B cell (primary cell): ENCODE measurements at regions not wholly inside any gene's neighbourhood (a gene's known extent, or its start where the extent isn't known, plus 50 kb on each side); places are given as distances from the start of the nearest gene placed in this dataset.

ENCODE experiments used
- ATAC-seq: fragments of 200-7000 bp; cut with Tn5 transposase; one replicate; pipeline ENCODE4 v1.10.0; 2021; ENCODE audit warnings: low read depth, mild to moderate bottlenecking, moderate number of reproducible peaks, moderate library complexity
- CTCF ChIA-PET: fragments of 350-600 bp; sonication (Branson Sonifier 250); formaldehyde crosslinking; loops from one replicate; lab custom pipeline; 2021; ENCODE audit warnings: antibody characterized with exemption, inconsistent platforms; lab: Charles Lee
- POLR2A ChIA-PET: fragments of 350-600 bp; sonication (Branson Sonifier 250); formaldehyde crosslinking; loops from one replicate; lab custom pipeline; 2021; ENCODE audit warnings: antibody characterized with exemption; lab: Charles Lee
- DNase-seq: peaks from one replicate; pipeline ENCODE4 v3.0.0; 2013
- H2AFZ ChIP-seq: 2 replicates; pipeline ENCODE4 v1.6.1; 2012; ENCODE audit warnings: mild to moderate bottlenecking, low read depth, low read length; ENCODE audit not compliant: insufficient read depth, poor library complexity, severe bottlenecking
- H3K27ac ChIP-seq, 2 donors: 1 replicate in 1 of 2; 2 replicates in 1 of 2; pipeline ENCODE4 v1.5.1; 2012 to 2013; ENCODE audit warnings: low read length in 2 of 2, mild to moderate bottlenecking in 2 of 2, moderate library complexity in 1 of 2
- H3K27me3 ChIP-seq, 4 experiments: fragments of 200-600 bp in 1 of 4; sonication (generic) in 1 of 4; replicated peaks in 1 of 4; 1 replicate in 2 of 4; 2 replicates in 2 of 4; pipeline versions ENCODE4 v1.6.1 to v1.7.0; 2013 to 2016; ENCODE audit warnings: low read length in 3 of 4, mild to moderate bottlenecking in 2 of 4, mixed read lengths in 1 of 4, moderate library complexity in 1 of 4; ENCODE audit not compliant: insufficient read depth in 4 of 4, control insufficient read depth in 3 of 4; ENCODE audit errors: control extremely low read depth in 1 of 4
- H3K36me3 ChIP-seq, 2 experiments: replicated peaks in 1 of 2; 1 replicate in 1 of 2; 2 replicates in 1 of 2; pipeline versions ENCODE4 v1.6.1 to v1.7.1; 2013; ENCODE audit warnings: low read length in 1 of 2; ENCODE audit not compliant: insufficient read depth in 2 of 2, control insufficient read depth in 1 of 2; ENCODE audit errors: control extremely low read depth in 1 of 2, extremely low read depth in 1 of 2
- H3K4me1 ChIP-seq, 2 donors: fragments of 200-600 bp in 1 of 2; sonication (generic) in 1 of 2; 1 replicate in 1 of 2; 2 replicates in 1 of 2; pipeline versions ENCODE4 v1.5.1 to v1.6.1; 2013 to 2017; ENCODE audit warnings: low read length in 2 of 2; ENCODE audit not compliant: control insufficient read depth in 2 of 2, insufficient read depth in 2 of 2
- H3K4me2 ChIP-seq: replicated peaks from 2 replicates; pipeline ENCODE3; 2012; ENCODE audit warnings: mild to moderate bottlenecking, low read depth, low read length; ENCODE audit not compliant: poor library complexity, severe bottlenecking
- H3K4me3 ChIP-seq, 5 experiments: fragments of 200-600 bp in 1 of 5; sonication (generic) in 1 of 5; 1 replicate in 3 of 5; 2 replicates in 2 of 5; pipeline versions ENCODE4 v1.5.1 to v1.7.0; 2011 to 2016; ENCODE audit warnings: low read length in 4 of 5, mild to moderate bottlenecking in 4 of 5, low read depth in 2 of 5, control low read depth in 1 of 5, moderate library complexity in 1 of 5; ENCODE audit not compliant: insufficient read depth in 1 of 5; ENCODE audit errors: control extremely low read depth in 1 of 5, extremely low read depth in 1 of 5
- H3K79me2 ChIP-seq: fragments of 200-600 bp; sonication (generic); one replicate; pipeline ENCODE4 v1.6.0; 2016; ENCODE audit warnings: low read length; ENCODE audit not compliant: control insufficient read depth, insufficient read depth
- H3K9ac ChIP-seq: fragments of 200-600 bp; sonication (generic); 2 replicates; pipeline ENCODE4 v1.6.1; 2017; ENCODE audit warnings: mild to moderate bottlenecking, low read length, moderate library complexity
- H3K9me3 ChIP-seq, 3 donors: one replicate each; pipeline versions ENCODE4 v1.6.1 to v1.7.1; 2013; ENCODE audit warnings: low read length in 2 of 3; ENCODE audit not compliant: control insufficient read depth in 2 of 3, insufficient read depth in 1 of 3; ENCODE audit errors: control extremely low read depth in 1 of 3
- H4K20me1 ChIP-seq: 2 replicates; pipeline ENCODE4 v1.6.0; 2012; ENCODE audit warnings: mild to moderate bottlenecking, low read length; ENCODE audit not compliant: insufficient read depth, control insufficient read depth, poor library complexity, severe bottlenecking
- H3K27ac Mint-ChIP-seq: one replicate; pipeline ENCODE4 v1.8.0; 2021; ENCODE audit warnings: mixed read lengths
- H3K27me3 Mint-ChIP-seq: one replicate; pipeline ENCODE4 v1.8.0; 2021; ENCODE audit warnings: mixed read lengths
- H3K4me1 Mint-ChIP-seq: one replicate; pipeline ENCODE4 v1.8.0; 2021; ENCODE audit warnings: mixed read lengths
- H3K4me3 Mint-ChIP-seq: one replicate; pipeline ENCODE4 v1.8.0; 2021; ENCODE audit warnings: mixed read lengths
- H3K9me3 Mint-ChIP-seq: one replicate; pipeline ENCODE4 v1.8.0; 2022; ENCODE audit warnings: mixed read lengths; ENCODE audit not compliant: insufficient read depth
- EZH2 ChIP-seq: IDR thresholded peaks from 2 replicates; pipeline ENCODE4 v1.6.1; 2012; ENCODE audit warnings: borderline replicate concordance, low read depth, mild to moderate bottlenecking, moderate library complexity, low read length; ENCODE audit not compliant: insufficient read depth, poor library complexity, severe bottlenecking
- WGBS: methylation state at CpG from one replicate; pipeline ENCODE4 v1.1.5; 2013; ENCODE audit warnings: missing lambda C conversion rate; ENCODE audit not compliant: insufficient coverage; 5-methylcytosine and 5-hydroxymethylcytosine counted together
- intact Hi-C: fragments of 100-400 bp; cut with micrococcal nuclease; formaldehyde crosslinking; loops from one replicate; pipeline ENCODE4 v1.10.0; 2022
- TF ChIP-seq, protein P1 (sequence below): fragments of 200-600 bp; IDR thresholded peaks from one replicate; pipeline ENCODE4 v1.8.0; 2022; ENCODE audit warnings: antibody characterized with exemption, mild to moderate bottlenecking

DNA sequence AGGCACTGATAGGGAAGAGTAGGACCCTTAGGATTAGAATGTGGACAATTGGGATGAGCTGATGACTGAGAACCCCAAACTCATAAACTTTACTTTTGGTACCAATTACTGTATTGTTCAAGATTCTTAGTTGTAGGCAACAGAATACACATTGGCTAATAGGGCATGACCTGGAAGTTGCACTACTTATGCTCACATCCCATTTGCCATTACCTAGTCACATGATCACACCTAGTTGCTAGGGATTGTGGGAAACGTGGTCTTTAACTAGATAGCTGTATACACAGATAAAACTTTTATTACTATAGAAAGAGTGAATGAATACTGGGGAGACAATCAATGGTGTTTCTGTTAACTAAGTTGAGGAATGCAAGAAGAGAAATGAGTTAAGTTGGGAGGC is 113.4 kb upstream of the AKIRIN2 start:
- Histone ChIP-seq H3K9ac (no peak overlapping the region), H3K4me2 (no peak overlapping the region), H3K4me1 (no peaks in the 10 kb centered on the region), H3K27me3 (no peaks in the 10 kb centered on the region), H2AFZ (no peak overlapping the region), H3K36me3 (no peaks in the 10 kb centered on the region), H3K27ac (no peak overlapping the region), H3K4me3 (no peak overlapping the region), H3K79me2 (no peaks in the 10 kb centered on the region), H4K20me1 (no peaks in the 10 kb centered on the region), H3K9me3 (no peaks in the 10 kb centered on the region)
- intact Hi-C loops = no loop called here
- H3K9me3 Mint-ChIP-seq = no peaks in the 10 kb centered on the region
- no peaks in the 10 kb centered on the region for H3K27me3 Mint-ChIP-seq
- no peak overlapping the region for H3K4me3 Mint-ChIP-seq
- no peak overlapping the region for H3K27ac Mint-ChIP-seq
- ChIA-PET POLR2A (interaction anchor here (1.2 kb wide), 1 partner anchor 9 kb away, joined by 3 read pairs; no protein-coding TSS in a partner anchor), CTCF (no interaction called here)
- ATAC-seq (no peak), DNase-seq (no peak)
- no CpG with 5 or more reads among the region's 1 CpG for WGBS
- H3K4me1 Mint-ChIP-seq = no peaks in the 10 kb centered on the region
- TF ChIP-seq, protein P1, sequence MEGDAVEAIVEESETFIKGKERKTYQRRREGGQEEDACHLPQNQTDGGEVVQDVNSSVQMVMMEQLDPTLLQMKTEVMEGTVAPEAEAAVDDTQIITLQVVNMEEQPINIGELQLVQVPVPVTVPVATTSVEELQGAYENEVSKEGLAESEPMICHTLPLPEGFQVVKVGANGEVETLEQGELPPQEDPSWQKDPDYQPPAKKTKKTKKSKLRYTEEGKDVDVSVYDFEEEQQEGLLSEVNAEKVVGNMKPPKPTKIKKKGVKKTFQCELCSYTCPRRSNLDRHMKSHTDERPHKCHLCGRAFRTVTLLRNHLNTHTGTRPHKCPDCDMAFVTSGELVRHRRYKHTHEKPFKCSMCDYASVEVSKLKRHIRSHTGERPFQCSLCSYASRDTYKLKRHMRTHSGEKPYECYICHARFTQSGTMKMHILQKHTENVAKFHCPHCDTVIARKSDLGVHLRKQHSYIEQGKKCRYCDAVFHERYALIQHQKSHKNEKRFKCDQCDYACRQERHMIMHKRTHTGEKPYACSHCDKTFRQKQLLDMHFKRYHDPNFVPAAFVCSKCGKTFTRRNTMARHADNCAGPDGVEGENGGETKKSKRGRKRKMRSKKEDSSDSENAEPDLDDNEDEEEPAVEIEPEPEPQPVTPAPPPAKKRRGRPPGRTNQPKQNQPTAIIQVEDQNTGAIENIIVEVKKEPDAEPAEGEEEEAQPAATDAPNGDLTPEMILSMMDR = no peak
- TF ChIP-seq EZH2 = no peak

DNA sequence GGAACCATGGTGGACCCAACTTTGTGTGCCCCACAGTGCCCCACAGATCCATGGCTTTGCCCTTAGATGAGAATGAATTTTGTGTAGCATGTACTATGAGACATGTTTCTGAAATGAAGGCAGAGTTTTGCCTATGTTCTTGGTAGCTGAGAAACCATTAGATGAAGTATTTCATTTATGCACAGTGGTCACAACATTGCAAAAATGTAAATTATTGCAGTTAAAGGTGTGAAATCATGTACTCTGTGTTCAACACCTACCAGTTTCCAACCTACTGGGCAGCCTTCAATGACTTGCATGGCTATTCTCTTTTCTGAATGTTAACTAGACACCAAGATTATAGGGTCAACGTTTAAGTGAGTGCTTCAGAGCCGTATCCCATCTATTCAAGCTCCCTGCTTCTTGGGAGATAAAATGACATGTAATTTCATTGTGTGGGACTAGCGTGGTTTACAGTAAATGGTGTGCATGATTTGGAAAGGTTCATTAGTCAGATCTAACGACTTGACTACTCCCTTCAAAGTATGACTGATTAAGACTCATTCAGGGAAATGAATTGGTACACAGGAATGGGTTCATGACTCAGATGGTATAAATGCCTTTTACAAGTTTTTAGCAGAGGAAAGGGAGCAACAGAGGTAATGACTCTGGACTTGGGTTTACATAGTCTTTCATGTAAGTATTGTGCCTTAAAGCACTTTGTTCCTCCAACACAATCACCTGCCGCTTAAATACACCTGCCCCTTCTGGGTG is 106.1 kb upstream of the AKIRIN2 start:
- Mint-ChIP-seq H3K9me3 (no peaks in the 10 kb centered on the region), H3K4me3 (no peak overlapping the region), H3K4me1 (peaks cover 25% of the 10 kb centered on the region), H3K27me3 (no peaks in the 10 kb centered on the region), H3K27ac (no peak overlapping the region)
- WGBS = no CpG with 5 or more reads among the region's 5 CpGs
- DNase-seq = no peak
- H4K20me1 ChIP-seq = no peaks in the 10 kb centered on the region
- no peaks in the 10 kb centered on the region for H3K9me3 ChIP-seq
- TF ChIP-seq, protein P1 = no peak
- no peak for TF ChIP-seq EZH2
- intact Hi-C loops = loop anchor here (2.0 kb wide), 1 partner anchor 17 kb away; no protein-coding TSS in a partner anchor
- H3K9ac ChIP-seq = no peak overlapping the region
- peak overlapping the region; percentile 17 for H3K4me2 ChIP-seq
- H3K27ac ChIP-seq = no peak overlapping the region
- H3K4me1 ChIP-seq = peaks cover 18 to 29% of the 10 kb centered on the region in 2 donors
- ChIA-PET POLR2A (no interaction called here), CTCF (no interaction called here)
- H3K27me3 ChIP-seq = no peaks in the 10 kb centered on the region
- no peaks in the 10 kb centered on the region for H3K36me3 ChIP-seq
- no peak for ATAC-seq
- H2AFZ ChIP-seq = no peak overlapping the region
- no peak overlapping the region for H3K4me3 ChIP-seq
- H3K79me2 ChIP-seq = no peaks in the 10 kb centered on the region
